ENCODE measurements at regions not wholly inside any gene's neighbourhood (a gene's known extent, or its start where the extent isn't known, plus 50 kb on each side); places are given as distances from the start of the nearest gene placed in this dataset.

GRCh38 chr1:93764366-93764750, 82.7 kb upstream of the BCAR3 start:
- TF ChIP-seq MXI1 (conservative IDR thresholded peaks at IDR 0.05; ENCODE audit: poor library complexity, severe bottlenecking) (no peak), POLR2AphosphoS5 (IDR thresholded peaks at IDR 0.05) (no peak), CTCF (IDR thresholded peaks at IDR 0.05; ENCODE audit: poor library complexity, severe bottlenecking) (no peak), EZH2 (IDR thresholded peaks at IDR 0.05; ENCODE audit: borderline replicate concordance, insufficient read depth, low read length, poor library complexity, severe bottlenecking) (no peak)

Data from neural cell (in vitro differentiated cells).